ENCODE measurements at regions not wholly inside any gene's neighbourhood (a gene's known extent, or its start where the extent isn't known, plus 50 kb on each side); places are given as distances from the start of the nearest gene placed in this dataset.

DNA sequence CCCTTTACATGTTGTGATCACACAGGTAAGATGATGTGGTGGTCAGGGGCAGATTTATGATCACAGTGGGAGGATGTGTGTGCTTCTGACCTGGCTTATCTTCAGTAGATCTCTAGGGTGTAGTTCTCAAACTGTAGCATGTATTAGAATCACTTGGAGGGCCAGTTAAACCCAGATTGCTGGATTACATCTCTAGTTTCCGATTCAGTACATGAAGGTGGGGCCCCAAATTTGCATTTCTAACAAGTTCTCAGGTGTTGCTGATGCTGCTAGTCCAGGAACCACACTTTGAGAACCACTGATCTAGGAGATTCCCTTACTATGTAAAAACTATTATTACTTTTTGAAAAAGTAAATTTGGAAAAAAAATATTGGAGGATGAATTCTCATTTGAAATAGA is 199.3 kb upstream of the GOLIM4 start:
- DNase-seq (ENCODE audit: low spot score) (no peak), ATAC-seq (ENCODE audit: insufficient number of reproducible peaks, low FRiP score, low read depth) (no peak)
- no peak overlapping the region for H3K4me3 ChIP-seq
- H3K27me3 ChIP-seq (replicated peaks; ENCODE audit: insufficient read depth), result no peaks in the 10 kb centered on the region
- TF ChIP-seq, protein P1, sequence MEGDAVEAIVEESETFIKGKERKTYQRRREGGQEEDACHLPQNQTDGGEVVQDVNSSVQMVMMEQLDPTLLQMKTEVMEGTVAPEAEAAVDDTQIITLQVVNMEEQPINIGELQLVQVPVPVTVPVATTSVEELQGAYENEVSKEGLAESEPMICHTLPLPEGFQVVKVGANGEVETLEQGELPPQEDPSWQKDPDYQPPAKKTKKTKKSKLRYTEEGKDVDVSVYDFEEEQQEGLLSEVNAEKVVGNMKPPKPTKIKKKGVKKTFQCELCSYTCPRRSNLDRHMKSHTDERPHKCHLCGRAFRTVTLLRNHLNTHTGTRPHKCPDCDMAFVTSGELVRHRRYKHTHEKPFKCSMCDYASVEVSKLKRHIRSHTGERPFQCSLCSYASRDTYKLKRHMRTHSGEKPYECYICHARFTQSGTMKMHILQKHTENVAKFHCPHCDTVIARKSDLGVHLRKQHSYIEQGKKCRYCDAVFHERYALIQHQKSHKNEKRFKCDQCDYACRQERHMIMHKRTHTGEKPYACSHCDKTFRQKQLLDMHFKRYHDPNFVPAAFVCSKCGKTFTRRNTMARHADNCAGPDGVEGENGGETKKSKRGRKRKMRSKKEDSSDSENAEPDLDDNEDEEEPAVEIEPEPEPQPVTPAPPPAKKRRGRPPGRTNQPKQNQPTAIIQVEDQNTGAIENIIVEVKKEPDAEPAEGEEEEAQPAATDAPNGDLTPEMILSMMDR (IDR thresholded peaks at IDR 0.05), result no peak
- H3K9me3 ChIP-seq, result no peaks in the 10 kb centered on the region
- H3K36me3 ChIP-seq, result no peaks in the 10 kb centered on the region
- H3K27ac ChIP-seq, result no peak overlapping the region
- no peaks in the 10 kb centered on the region for H3K4me1 ChIP-seq (ENCODE audit: control insufficient read depth in 1 of 2, low read depth in 2 of 2)

DNA sequence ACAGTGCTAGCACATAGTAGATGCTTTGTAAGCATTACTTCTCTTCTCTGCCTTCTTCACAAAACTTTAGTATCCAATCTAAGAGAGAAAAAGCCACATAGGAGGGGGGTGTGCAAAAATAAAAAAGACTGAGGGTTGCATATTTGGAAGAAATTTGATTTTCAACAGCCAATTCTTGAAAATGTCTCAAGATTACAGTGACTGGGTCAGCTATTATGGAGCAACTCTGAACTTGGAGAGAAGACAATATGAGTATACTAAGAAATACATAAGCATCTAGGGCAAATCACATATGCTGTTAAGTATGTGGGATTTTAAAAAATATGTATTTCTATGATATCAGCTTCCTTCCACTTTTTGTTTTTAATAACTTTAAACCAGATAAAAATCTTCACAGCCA is 196.6 kb upstream of the GOLIM4 start:
- Histone ChIP-seq H3K9me3 (no peaks in the 10 kb centered on the region), H3K27ac (no peak overlapping the region), H3K4me3 (no peak overlapping the region), H3K27me3 (replicated peaks; ENCODE audit: insufficient read depth) (no peaks in the 10 kb centered on the region), H3K4me1 (ENCODE audit: control insufficient read depth in 1 of 2, low read depth in 2 of 2) (no peaks in the 10 kb centered on the region), H3K36me3 (no peaks in the 10 kb centered on the region)
- ATAC-seq (ENCODE audit: insufficient number of reproducible peaks, low FRiP score, low read depth) (no peak), DNase-seq (ENCODE audit: low spot score) (no peak)
- TF ChIP-seq, protein P1 (IDR thresholded peaks at IDR 0.05), result no peak

DNA sequence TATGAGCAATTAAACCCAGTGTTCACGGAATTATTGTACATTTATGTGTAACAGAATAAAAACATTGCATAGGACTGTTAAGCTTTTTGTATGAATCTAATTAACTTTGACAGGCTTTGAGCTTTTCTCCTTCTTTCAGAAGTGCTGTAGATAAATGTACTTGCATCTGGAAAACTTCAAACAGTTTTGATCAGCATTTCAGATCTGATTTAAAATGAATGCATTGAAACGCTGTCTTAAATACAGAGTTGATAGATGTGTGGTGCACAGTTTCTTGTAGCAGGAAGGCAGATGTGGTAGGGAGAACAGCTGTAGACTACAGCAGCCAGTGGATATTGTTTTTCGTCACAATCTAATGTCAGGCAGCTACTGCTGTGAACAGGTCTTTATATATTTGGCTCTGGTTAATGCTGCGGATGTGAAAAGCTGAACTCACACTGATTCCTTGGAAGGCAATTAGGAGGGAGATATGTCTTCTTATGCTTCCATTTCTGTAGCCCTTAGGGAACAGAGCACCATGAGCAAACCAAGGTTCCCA is 193.8 kb upstream of the GOLIM4 start:
- no peaks in the 10 kb centered on the region for H3K4me1 ChIP-seq (ENCODE audit: control insufficient read depth in 1 of 2, low read depth in 2 of 2)
- no peak overlapping the region for H3K27ac ChIP-seq
- no peaks in the 10 kb centered on the region for H3K36me3 ChIP-seq
- no peak for DNase-seq (ENCODE audit: low spot score)
- no peak for ATAC-seq (ENCODE audit: insufficient number of reproducible peaks, low FRiP score, low read depth)
- no peaks in the 10 kb centered on the region for H3K27me3 ChIP-seq (replicated peaks; ENCODE audit: insufficient read depth)
- H3K4me3 ChIP-seq, result no peak overlapping the region
- no peaks in the 10 kb centered on the region for H3K9me3 ChIP-seq
- TF ChIP-seq, protein P1 (IDR thresholded peaks at IDR 0.05), result no peak

- H3K36me3 ChIP-seq, result no peaks in the 10 kb centered on the region
- ATAC-seq (ENCODE audit: insufficient number of reproducible peaks, low FRiP score, low read depth), result no peak
- TF ChIP-seq, protein P1 (IDR thresholded peaks at IDR 0.05), result no peak
Measured at GRCh38 chr3:168288511-168289401, 193.0 kb upstream of the GOLIM4 start.

GRCh38 chr3:168285506-168285905 is 189.8 kb upstream of the GOLIM4 start:
- no peaks in the 10 kb centered on the region for H3K9me3 ChIP-seq
- no peak overlapping the region for H3K4me3 ChIP-seq
- H3K27me3 ChIP-seq (replicated peaks; ENCODE audit: insufficient read depth), result no peaks in the 10 kb centered on the region
- ATAC-seq (ENCODE audit: insufficient number of reproducible peaks, low FRiP score, low read depth), result no peak
- H3K27ac ChIP-seq, result no peak overlapping the region
- no peak for DNase-seq (ENCODE audit: low spot score)
- TF ChIP-seq, protein P1 (IDR thresholded peaks at IDR 0.05), result no peak
- H3K4me1 ChIP-seq (ENCODE audit: control insufficient read depth in 1 of 2, low read depth in 2 of 2), result no peaks in the 10 kb centered on the region
- no peaks in the 10 kb centered on the region for H3K36me3 ChIP-seq

More at GRCh38 chr3:168288511-168289401, 193.0 kb upstream of the GOLIM4 start:
- Histone ChIP-seq H3K4me1 (ENCODE audit: control insufficient read depth in 1 of 2, low read depth in 2 of 2) (no peaks in the 10 kb centered on the region), H3K27me3 (replicated peaks; ENCODE audit: insufficient read depth) (no peaks in the 10 kb centered on the region), H3K9me3 (no peaks in the 10 kb centered on the region), H3K27ac (no peak overlapping the region), H3K4me3 (no peak overlapping the region)
- no peak for DNase-seq (ENCODE audit: low spot score)
